Islet of Langerhans (tissue), 1 donor: ENCODE measurements at regions not wholly inside any gene's neighbourhood (a gene's known extent, or its start where the extent isn't known, plus 50 kb on each side); places are given as distances from the start of the nearest gene placed in this dataset.

ENCODE experiments used
- FAIRE-seq: peaks from one replicate; lab custom pipeline; 2011; peaks lifted over from hg19 to GRCh38; lab: Jason Lieb, UNC

DNA sequence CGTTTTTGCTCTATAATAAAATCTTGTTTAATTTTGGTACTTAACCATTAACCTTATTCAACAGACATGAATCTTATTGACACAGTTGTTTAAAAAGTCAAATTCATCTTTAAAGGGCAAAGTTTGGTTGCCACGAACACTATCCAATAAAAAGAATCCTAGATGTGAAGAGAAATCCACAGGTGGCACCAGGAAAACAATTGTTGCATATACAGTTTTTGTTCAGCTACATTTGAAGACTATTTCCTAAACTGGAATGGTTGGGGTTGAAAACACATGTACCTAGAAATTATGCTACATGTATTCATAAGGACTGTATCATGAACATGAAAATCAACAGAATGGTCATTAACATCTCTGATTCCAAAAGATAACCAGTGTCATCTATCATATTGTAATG, 71.1 kb upstream of the GULP1 start:
- no peak for FAIRE-seq

DNA sequence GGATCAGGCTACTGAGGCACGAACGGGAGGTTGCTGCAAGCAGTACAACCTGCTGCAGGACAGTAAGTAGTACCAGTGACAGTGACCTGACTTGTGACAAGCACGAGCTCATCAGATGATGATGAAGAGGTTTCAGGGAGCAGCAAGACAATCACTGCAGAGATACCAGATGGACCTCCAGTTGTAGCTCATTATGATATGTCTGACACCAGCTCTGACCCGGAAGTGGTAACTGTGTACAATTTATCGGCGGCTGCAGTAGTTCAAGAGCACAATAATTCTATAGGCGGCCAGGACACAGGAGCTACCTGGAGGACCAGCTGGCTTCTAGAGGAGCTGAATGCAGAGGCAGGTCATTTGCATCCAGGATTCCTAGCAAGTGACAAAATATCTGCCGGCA, 64.0 kb upstream of the GULP1 start:
- no peak for FAIRE-seq

DNA sequence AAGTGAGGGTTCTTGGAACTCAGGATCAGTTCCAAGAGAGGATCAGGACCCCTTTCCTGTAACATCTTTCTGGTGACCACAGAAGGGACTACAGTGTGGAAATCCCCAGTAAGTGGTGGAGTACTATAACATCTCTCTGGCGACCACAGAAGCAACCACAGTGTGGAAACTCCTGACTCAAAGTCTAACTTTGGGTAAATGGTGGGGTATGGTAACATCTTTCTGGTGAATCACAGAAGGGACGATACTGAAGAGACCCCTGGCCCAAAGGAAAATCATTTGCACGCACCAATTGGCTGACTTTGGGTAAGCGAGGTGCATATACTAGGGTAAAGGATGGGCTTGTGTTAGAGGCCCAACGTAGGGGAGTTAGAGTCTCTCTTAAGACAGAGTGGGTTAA, 56.3 kb upstream of the GULP1 start:
- no peak for FAIRE-seq

DNA sequence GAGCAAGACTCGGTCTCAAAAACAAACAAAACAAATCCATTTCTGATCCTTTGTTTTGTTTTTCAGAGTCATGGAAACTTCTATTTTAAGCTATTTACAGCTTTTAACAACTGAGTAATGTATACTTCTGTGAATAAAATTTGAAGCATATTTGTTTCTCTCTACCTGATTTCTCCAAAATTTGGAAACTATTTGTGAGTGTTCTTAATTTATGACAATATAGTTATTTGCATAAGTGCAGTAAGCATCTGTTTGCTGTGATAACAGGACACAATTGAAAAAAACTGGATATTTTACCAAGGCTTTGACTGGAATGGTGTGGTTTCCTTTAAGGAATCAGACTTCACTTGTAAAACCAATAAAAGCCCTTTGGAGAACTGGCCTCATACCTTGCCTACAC, 53.3 kb upstream of the GULP1 start:
- no peak for FAIRE-seq
